DMS153 (cell line): ENCODE measurements at regions not wholly inside any gene's neighbourhood (a gene's known extent, or its start where the extent isn't known, plus 50 kb on each side); places are given as distances from the start of the nearest gene placed in this dataset.

Experiments used
- DNase-seq: peaks from one replicate; lab custom pipeline; 2025; lab: John Stamatoyannopoulos, UW

DNA sequence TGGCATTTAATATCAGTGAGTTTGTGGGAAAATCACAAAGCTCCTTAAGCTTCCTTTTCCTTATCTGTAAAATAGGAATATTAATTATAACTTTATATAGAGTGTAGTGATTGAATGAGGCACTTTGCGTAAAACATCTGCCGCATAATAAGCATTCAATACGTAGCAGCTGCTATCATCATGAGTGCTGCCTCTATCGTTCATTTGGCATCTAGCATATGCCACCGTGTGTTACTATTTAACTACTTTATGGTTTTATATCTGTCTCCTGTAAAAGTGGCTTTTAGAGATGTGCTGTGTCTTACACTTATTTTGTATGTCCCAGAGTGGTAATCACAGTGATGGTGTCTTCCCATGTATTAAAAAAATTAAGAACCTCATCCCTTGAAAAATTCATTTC is 729.6 kb downstream of the SORCS3 start:
- no peak for DNase-seq

DNA sequence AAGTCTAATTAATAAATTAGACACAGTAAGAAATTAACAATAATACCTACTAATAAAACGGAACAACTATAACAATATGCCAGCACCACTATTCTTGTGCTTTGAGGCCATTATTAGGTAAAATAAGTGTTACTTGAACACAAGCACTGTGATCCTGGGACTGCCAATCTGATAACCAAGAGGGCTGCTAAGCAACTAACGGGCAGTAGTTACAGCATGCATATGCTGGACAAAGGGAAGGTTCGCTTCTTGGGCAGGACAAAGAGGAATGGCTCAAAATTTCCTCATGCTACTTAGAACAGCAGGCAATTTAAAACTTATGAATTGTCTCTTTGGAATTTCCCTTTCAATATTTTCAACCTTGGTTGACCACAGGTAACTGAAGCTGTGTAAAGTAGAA is 718.6 kb downstream of the SORCS3 start:
- DNase-seq: no peak

DNA sequence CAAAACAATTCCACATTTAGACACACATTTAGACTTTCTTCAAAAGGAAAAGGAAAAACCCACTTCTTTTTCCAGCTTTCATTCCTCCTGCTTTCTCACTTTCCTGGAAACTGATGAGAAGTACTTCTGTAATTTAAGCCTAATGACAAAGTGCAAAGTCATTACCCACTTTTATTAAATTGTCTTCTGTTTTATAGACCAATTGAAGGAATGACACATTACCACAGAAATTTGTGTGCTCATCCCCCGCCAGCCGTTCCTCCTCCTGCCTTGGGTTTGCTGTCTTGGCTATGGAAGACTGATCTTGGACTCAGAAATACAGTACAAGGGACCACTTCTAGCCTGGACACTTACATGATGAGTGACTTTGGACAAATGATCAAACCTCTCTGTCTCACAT is 717.8 kb downstream of the SORCS3 start:
- no peak for DNase-seq

DNA sequence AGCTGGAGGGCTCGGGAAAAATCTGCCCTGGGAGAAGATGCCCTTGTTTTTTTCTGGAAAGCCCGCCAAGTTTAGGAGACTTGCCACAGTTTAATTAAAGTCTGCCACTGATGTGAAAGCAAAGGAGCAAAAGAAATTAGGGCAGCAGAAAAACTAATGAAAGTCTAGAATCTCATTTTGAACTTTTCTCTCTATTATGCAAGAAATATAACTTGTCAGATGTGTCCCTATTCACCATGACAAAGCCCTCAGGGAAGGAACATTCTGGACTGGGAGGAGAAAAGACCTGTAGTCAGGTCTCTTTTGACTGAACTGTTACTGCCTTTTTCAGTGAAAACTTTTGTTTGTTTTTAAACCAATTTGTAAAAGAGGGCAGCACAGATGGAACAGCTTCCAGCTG is 715.5 kb downstream of the SORCS3 start:
- DNase-seq: no peak

DNA sequence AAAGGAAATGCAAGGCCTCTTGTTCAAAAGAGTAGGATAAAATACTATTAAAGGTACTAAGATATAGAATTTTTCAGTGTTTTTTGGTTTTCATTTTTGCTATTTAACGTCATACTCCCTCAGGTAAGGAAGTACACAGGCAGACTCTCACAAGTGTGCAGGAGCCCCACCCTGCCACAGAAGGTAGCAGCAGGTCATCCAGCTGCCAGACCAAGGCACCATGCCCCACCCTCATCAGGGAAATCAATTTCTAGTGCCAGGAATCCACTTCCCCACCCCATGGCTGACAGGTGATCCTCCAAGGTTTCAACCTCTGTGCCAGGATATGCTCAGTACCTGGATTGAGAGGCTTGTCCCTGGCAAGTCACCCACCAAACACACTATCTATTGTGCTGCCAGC is 712.9 kb downstream of the SORCS3 start:
- DNase-seq: no peak

DNA sequence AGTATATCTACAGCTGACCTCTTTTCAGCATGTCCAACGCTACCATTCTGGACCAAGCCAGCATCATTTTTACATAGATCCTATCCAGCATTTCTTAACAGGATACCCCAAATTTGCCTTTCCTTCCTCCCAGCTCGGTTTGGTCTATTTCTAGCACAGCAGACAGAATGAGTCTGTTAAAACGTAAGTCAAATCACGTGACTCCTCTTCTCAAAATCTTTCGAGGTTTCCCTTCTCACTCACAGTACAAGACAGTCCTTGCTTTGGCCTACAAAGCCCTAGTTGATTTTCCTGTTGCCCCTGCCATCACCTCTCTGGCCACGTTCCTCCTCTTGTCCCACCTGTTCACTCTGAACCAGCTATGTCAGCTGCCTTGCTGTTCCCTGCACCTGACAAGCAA is 711.7 kb downstream of the SORCS3 start:
- no peak for DNase-seq

DNA sequence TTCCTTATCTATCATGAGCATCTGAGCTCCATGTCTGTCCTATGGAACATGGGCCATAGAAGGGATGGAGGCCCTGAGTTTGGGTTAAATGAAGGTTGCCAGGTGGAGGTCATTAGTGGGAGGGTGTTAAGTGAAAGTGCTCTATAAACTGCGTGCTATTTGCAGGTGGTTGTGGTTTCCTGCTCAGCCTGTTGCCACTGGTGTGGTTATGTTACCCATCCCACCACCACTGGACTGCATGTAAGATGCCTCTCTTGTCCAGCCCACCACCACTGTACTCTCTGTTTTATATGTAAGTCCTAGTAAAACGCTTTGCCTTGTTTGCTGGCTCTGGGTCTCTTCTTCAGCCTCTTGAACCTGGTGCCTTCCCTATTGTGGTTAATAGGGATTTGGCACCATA is 711.2 kb downstream of the SORCS3 start:
- no peak for DNase-seq

DNA sequence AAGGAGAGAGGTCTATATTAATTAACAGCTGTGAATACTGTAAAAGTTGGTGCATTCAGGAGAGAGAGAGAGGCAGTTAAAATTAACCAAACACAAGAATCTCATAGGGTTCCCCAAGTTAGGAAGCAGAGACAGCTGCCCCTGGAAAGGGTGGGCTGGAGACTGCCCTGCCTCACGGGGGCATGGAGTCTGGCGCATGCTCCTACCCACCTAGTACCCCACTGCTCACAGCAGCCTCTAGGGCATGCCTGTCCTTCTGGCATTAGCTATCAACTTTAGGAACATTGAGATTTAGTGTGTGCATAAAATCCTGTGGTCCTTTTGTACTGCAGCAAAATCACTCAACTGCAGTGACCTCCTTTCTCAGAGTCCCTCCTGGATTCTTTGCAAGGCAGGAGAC is 710.1 kb downstream of the SORCS3 start:
- DNase-seq: no peak

DNA sequence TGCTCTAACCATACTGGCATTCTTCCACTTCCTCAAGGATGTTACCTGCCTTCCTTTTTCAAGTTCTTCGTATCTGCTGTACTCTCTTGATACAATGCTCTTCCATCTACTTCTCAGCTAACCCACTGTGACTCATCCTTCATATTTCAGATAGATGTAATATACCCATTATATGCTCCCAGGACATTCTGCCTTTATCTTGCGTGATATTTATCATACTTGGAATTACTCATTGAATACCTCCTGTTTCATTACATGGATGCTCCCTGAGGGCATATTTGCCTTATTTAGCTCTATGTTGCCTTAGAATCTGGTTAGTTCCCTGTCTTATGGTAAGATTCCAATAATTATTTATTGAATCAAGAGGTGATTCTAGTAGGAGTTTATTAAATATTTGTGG is 706.4 kb downstream of the SORCS3 start:
- DNase-seq: no peak

DNA sequence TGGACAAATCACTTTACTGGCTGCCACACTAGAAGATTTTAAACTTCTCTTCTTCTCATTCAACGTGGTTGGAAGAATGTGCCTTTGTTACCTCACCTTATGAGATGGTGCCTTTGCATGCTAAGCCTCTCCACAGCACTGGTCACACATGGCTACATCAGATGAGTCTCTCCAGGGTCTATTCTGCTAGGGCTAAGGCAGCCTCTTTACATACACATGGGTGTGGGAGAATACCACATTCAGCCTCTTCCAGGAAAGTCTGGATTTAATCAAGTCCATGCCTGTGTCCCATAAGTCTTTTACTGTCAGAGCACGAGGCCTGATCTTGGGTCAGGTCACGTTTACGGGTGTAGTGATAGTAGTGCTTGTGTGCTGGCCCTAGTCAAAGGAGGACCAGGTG is 701.5 kb downstream of the SORCS3 start:
- DNase-seq: no peak

DNA sequence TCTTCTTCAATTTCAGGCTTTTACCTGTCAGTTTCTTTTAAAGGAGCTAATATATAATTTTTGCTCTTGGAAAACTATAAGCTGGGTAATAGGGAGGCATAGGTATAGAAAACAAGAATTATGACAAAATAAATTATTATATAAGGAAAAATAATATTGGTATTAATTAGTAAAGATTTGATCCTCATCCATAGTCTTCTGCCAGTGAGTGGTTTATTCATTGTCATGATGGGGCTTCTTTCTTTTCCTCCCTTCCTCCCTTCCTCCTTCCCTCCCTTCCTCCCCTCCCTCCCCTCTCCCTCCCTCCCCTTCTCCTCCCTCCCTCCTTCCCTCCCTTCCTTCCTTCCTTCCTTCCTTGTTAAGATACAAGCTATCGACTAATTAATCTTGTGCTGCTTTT is 698.6 kb downstream of the SORCS3 start:
- no peak for DNase-seq

DNA sequence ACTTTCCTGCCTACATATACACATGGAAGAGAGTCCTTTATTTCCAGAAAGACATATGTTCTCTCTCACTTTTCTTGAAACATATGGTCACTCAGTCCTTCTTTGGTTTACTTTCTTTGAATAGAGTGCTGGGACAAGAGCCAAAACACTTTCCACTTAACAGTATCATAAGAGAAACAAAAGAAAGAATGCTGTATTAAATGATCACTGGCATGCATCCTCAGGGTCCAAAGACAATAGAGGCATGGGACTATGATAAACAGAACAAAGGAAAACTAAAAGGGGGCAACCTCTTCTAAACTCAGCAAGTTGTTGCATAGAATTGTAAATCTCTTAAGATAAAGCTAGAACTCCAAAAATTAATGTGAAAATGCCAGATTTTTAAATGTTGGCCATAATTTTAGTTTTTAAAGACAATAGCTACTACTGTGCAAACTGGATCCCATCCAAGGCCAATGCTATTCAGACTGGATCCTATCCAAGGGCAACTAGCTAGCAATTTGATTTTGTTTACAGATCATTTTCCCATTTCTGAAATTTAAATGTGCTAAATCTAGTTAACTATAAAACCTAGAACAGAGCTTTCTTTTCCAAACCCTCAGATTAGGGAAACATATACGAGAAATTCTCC is 687.5 kb downstream of the SORCS3 start:
- no peak for DNase-seq
